K562 (cell line): ENCODE measurements at regions not wholly inside any gene's neighbourhood (a gene's known extent, or its start where the extent isn't known, plus 50 kb on each side); places are given as distances from the start of the nearest gene placed in this dataset.

Experiments used
- ATAC-seq: fragments of 200-7000 bp; cut with Tn5 transposase; 3 replicates; pipeline ENCODE4 v1.9.1; 2020; ENCODE audit warnings: moderate library complexity
- BruUV-seq: library from RNA; stranded (reverse); fragments of 400-500 nt; replicated peaks from 2 replicates; lab custom pipeline; 2021; lab: Mats Ljungman, UMichigan
- CTCF ChIA-PET: fragments of 300-600 bp; formaldehyde crosslinking; extraction: SDS; loops from one replicate; lab custom pipeline; 2021; ENCODE audit warnings: low intra/inter-chr PET ratio; lab: Yijun Ruan, JAX
- POLR2A ChIA-PET: fragments of 300-600, 350-650 bp; sonication (Branson Sonifier 250); formaldehyde crosslinking; extraction: SDS; loops from one replicate; lab custom pipeline; 2021; ENCODE audit warnings: antibody characterized with exemption, inconsistent platforms; lab: Yijun Ruan, JAX
- DNase-seq, 4 experiments: peaks; one replicate each; pipeline versions ENCODE4 v3.0.0 to v3.0.0-alpha.2; 2011 to 2018; ENCODE audit warnings: low spot score in 3 of 4, mixed read lengths in 3 of 4; ENCODE audit errors: extremely low read depth in 1 of 4
- FAIRE-seq: peaks from 2 replicates; lab custom pipeline; 2011; peaks lifted over from hg19 to GRCh38; lab: Jason Lieb, UNC
- H2AFZ ChIP-seq: 2 replicates; pipeline ENCODE4 v1.6.0; 2011; ENCODE audit warnings: low read depth, low read length, control low read depth, inconsistent platforms
- H3K27ac ChIP-seq: fragments of 200-600 bp; 3 replicates; pipeline ENCODE4 v1.8.0; 2011; ENCODE audit warnings: low read depth, mild to moderate bottlenecking, control low read depth, inconsistent platforms, low read length, moderate library complexity, mixed read lengths; ENCODE audit errors: extremely low read depth
- H3K27me3 ChIP-seq, 2 experiments: fragments of 300-600 bp in 1 of 2; 2 replicates in 1 of 2; 3 replicates in 1 of 2; pipeline versions ENCODE4 v1.6.0 to v1.8.0; 2011; ENCODE audit warnings: inconsistent platforms in 2 of 2, low read length in 2 of 2, mild to moderate bottlenecking in 1 of 2, mixed read lengths in 1 of 2, moderate library complexity in 1 of 2; ENCODE audit not compliant: control insufficient read depth in 2 of 2, insufficient read depth in 2 of 2
- H3K36me3 ChIP-seq: fragments of 300-600 bp; 3 replicates; pipeline ENCODE4 v1.8.0; 2011; ENCODE audit warnings: mild to moderate bottlenecking, low read length, inconsistent platforms; ENCODE audit not compliant: control insufficient read depth, insufficient read depth
- H3K4me1 ChIP-seq, 2 experiments: fragments of 200-600 bp in 1 of 2; replicated peaks in 1 of 2; 2 replicates in 1 of 2; 3 replicates in 1 of 2; pipeline versions ENCODE4 v1.5.1 to v1.8.0; 2011; ENCODE audit warnings: inconsistent platforms in 2 of 2, low read length in 2 of 2, mild to moderate bottlenecking in 1 of 2, mixed read lengths in 1 of 2, moderate library complexity in 1 of 2; ENCODE audit not compliant: control insufficient read depth in 2 of 2, insufficient read depth in 2 of 2
- H3K4me2 ChIP-seq: 2 replicates; pipeline ENCODE4 v1.6.1; 2011; ENCODE audit warnings: low read length, control low read depth, inconsistent platforms, mixed read lengths; ENCODE audit not compliant: insufficient read depth
- H3K4me3 ChIP-seq: fragments of 200-600 bp; sonication (generic), shearing (Covaris generic); 2 replicates; pipeline ENCODE4 v1.5.1; 2016; ENCODE audit warnings: control low read depth, inconsistent platforms
- H3K79me2 ChIP-seq: fragments of 200-600 bp; 3 replicates; pipeline ENCODE4 v1.8.0; 2011; ENCODE audit warnings: low read length, inconsistent platforms; ENCODE audit not compliant: control insufficient read depth, insufficient read depth
- H3K9ac ChIP-seq, 2 experiments: 2 replicates each; pipeline versions ENCODE4 v1.6.0 to v1.6.1; 2011; ENCODE audit warnings: low read depth in 2 of 2, low read length in 2 of 2, control low read depth in 1 of 2, inconsistent platforms in 1 of 2, mild to moderate bottlenecking in 1 of 2, mixed read lengths in 1 of 2; ENCODE audit not compliant: insufficient read depth in 1 of 2
- H3K9me1 ChIP-seq: one replicate; pipeline ENCODE4 v1.6.0; 2011; ENCODE audit warnings: inconsistent platforms, mild to moderate bottlenecking, low read length, moderate library complexity; ENCODE audit not compliant: control insufficient read depth, insufficient read depth
- H3K9me3 ChIP-seq: replicated peaks from 2 replicates; pipeline ENCODE4 v1.5.1; 2011; ENCODE audit warnings: low read depth, low read length, inconsistent platforms; ENCODE audit not compliant: control insufficient read depth, insufficient read depth
- H4K20me1 ChIP-seq: replicated peaks from 2 replicates; pipeline ENCODE4 v1.6.1; 2011; ENCODE audit warnings: low read length, inconsistent platforms, mixed read lengths; ENCODE audit not compliant: control insufficient read depth, insufficient read depth
- BCOR ChIP-seq: fragments of 450-650 bp; IDR thresholded peaks from 2 replicates; pipeline ENCODE4 v1.6.1; 2016
- BRF1 ChIP-seq: IDR thresholded peaks from 3 replicates; pipeline ENCODE4 v1.6.1; 2011; ENCODE audit warnings: borderline replicate concordance, mild to moderate bottlenecking; ENCODE audit not compliant: insufficient read length; ENCODE audit errors: extremely low read depth
- C11orf30 ChIP-seq: fragments of 450-650 bp; IDR thresholded peaks from 2 replicates; pipeline ENCODE4 v1.6.1; 2016; ENCODE audit warnings: low read depth, mild to moderate bottlenecking
- CHD1 ChIP-seq: fragments of 200-600 bp; sonication (generic); IDR thresholded peaks from one replicate; pipeline ENCODE4 v1.6.1; 2012; ENCODE audit warnings: mild to moderate bottlenecking, moderate library complexity, low read length, inconsistent platforms
- CREB3L1 ChIP-seq: fragments of 450-650 bp; IDR thresholded peaks from 2 replicates; pipeline ENCODE4 v1.6.1; 2014; ENCODE audit warnings: low read depth, mild to moderate bottlenecking, moderate library complexity, borderline replicate concordance
- CTBP1 ChIP-seq: fragments of 450-650 bp; IDR thresholded peaks from 2 replicates; pipeline ENCODE4 v1.6.1; 2016; ENCODE audit warnings: borderline replicate concordance
- ETV5 ChIP-seq: sonication (generic); formaldehyde crosslinking; IDR thresholded peaks from 2 replicates; pipeline ENCODE4 v1.4.0; 2020; ENCODE audit warnings: low read depth, mild to moderate bottlenecking, missing genetic modification reagents
- KDM5B ChIP-seq: fragments of 200-600 bp; sonication (generic); IDR thresholded peaks from 2 replicates; pipeline ENCODE4 v1.6.1; 2012; ENCODE audit warnings: low read depth, mild to moderate bottlenecking, moderate library complexity, low read length, control low read depth, inconsistent platforms; ENCODE audit not compliant: insufficient replicate concordance
- MXI1 ChIP-seq: IDR thresholded peaks from 2 replicates; pipeline ENCODE4 v1.6.1; 2011; ENCODE audit warnings: low read depth, mild to moderate bottlenecking, improper control_type of control experiment, low read length
- MYBL2 ChIP-seq, 2 experiments: fragments of 450-650 bp in 1 of 2; sonication (generic) in 1 of 2; formaldehyde crosslinking in 1 of 2; IDR thresholded peaks; 2 replicates each; pipeline versions ENCODE4 v1.6.1 to v1.8.1; 2017 to 2022; ENCODE audit warnings: borderline replicate concordance in 1 of 2, inconsistent platforms in 1 of 2, low read depth in 1 of 2, mild to moderate bottlenecking in 1 of 2, missing genetic modification reagents in 1 of 2, moderate library complexity in 1 of 2
- NFE2L1 ChIP-seq: fragments of 450-650 bp; IDR thresholded peaks from 2 replicates; pipeline ENCODE4 v1.6.1; 2016; ENCODE audit warnings: missing genetic modification characterization, low read depth, mild to moderate bottlenecking, missing compliant biosample characterization, moderate library complexity, borderline replicate concordance
- NUFIP1 ChIP-seq: fragments of 450-650 bp; IDR thresholded peaks from 2 replicates; pipeline ENCODE4 v1.6.1; 2018; ENCODE audit not compliant: partially characterized antibody
- PML ChIP-seq: IDR thresholded peaks from 2 replicates; pipeline ENCODE4 v1.6.1; 2012; ENCODE audit warnings: low read length, inconsistent platforms
- RBM34 ChIP-seq: fragments of 200-400 bp; formaldehyde crosslinking; IDR thresholded peaks from 2 replicates; pipeline ENCODE4 v1.6.1; 2018; ENCODE audit warnings: low read length, borderline replicate concordance; ENCODE audit not compliant: insufficient read depth
- SAFB ChIP-seq: fragments of 200-400 bp; formaldehyde crosslinking; IDR thresholded peaks from 2 replicates; pipeline ENCODE4 v1.6.1; 2017; ENCODE audit warnings: low read depth, low read length, borderline replicate concordance
- SMARCE1 ChIP-seq: fragments of 450-650 bp; IDR thresholded peaks from 2 replicates; pipeline ENCODE4 v1.7.1; 2016; ENCODE audit warnings: mild to moderate bottlenecking
- SREBF1 ChIP-seq: fragments of 150-350 bp; IDR thresholded peaks from 2 replicates; pipeline ENCODE4 v1.6.1; 2014; ENCODE audit warnings: antibody characterized with exemption, low read depth, low read length, borderline replicate concordance
- YY1 ChIP-seq, 3 experiments: IDR thresholded peaks; 2 replicates each; pipeline ENCODE4 v1.6.1; 2011; ENCODE audit warnings: low read length in 2 of 3, mild to moderate bottlenecking in 2 of 3, moderate library complexity in 2 of 3, borderline replicate concordance in 1 of 3, control low read depth in 1 of 3, low read depth in 1 of 3; ENCODE audit not compliant: insufficient read depth in 3 of 3, insufficient replicate concordance in 2 of 3, control insufficient read depth in 1 of 3, insufficient read length in 1 of 3; ENCODE audit errors: extremely low read depth in 1 of 3
- ZNF644 ChIP-seq: fragments of 200-800 bp; sonication (Bioruptor generic); IDR thresholded peaks from 2 replicates; pipeline ENCODE4 v1.6.1; 2016; ENCODE audit warnings: low read depth, missing genetic modification characterization, missing compliant biosample characterization
- WGBS: fragments of 100-300 bp; shearing (Covaris generic); methylation state at CpG from one replicate; pipeline ENCODE4 v1.1.6; 2016; ENCODE audit warnings: low coverage, mixed read lengths; ENCODE audit not compliant: insufficient coverage; ENCODE audit errors: missing lambda C conversion rate; 5-methylcytosine and 5-hydroxymethylcytosine counted together
- in situ Hi-C: fragments of 300-500 bp; cut with MboI; formaldehyde crosslinking; loops from 4 replicates; pipeline ENCODE4 v1.15.0; 2018; ENCODE audit warnings: inconsistent platforms, mixed read lengths
- intact Hi-C: fragments of 100-400 bp; cut with micrococcal nuclease; formaldehyde crosslinking; loops from 2 replicates; pipeline ENCODE4 v1.14.2; 2022

- no peaks in the 10 kb centered on the region for H3K79me2 ChIP-seq
- BruUV-seq: no TSS peak
- in situ Hi-C loops: no loop called here
These were observed 307.2 kb downstream of the HIVEP2 start for GRCh38 chr6:142637624-142638351.

GRCh38 chr6:142642651-142643050, 302.3 kb downstream of the HIVEP2 start:
- H3K4me2 ChIP-seq: no peak overlapping the region
- no peaks in the 10 kb centered on the region for H3K4me1 ChIP-seq
- ChIA-PET CTCF (no interaction called here), POLR2A (no interaction called here)
- no peak overlapping the region for H2AFZ ChIP-seq
- H3K79me2 ChIP-seq: no peaks in the 10 kb centered on the region
- no peak overlapping the region for H3K27ac ChIP-seq
- no TSS peak for BruUV-seq
- in situ Hi-C loops: no loop called here
- intact Hi-C loops: no loop called here
- DNase-seq (no peak), ATAC-seq (no peak), FAIRE-seq (no peak)
- H3K4me3 ChIP-seq: no peak overlapping the region
- H3K27me3 ChIP-seq: 0 out of 5 replicates have a peak, but pooled peaks cover 0 to 1% of the 10 kb centered on the region in 2 experiments
- 0% methylated on average over 1 of the region's 1 CpG for WGBS
- H3K9me3 ChIP-seq: no peaks in the 10 kb centered on the region
- H3K9ac ChIP-seq: no peak overlapping the region
- no peaks in the 10 kb centered on the region for H4K20me1 ChIP-seq
- H3K9me1 ChIP-seq: no peaks in the 10 kb centered on the region
- H3K36me3 ChIP-seq: no peaks in the 10 kb centered on the region
- TF ChIP-seq CTBP1 (no peak), MXI1 (no peak), YY1 (IDR thresholded peaks at IDR 0.05; ENCODE audit: borderline replicate concordance in 1 of 3, control insufficient read depth in 1 of 3, extremely low read depth in 1 of 3, insufficient read depth in 3 of 3, insufficient read length in 1 of 3, insufficient replicate concordance in 2 of 3, low read depth in 1 of 3, low read length in 2 of 3) (no peak), PML (no peak), BCOR (no peak), MYBL2 (IDR thresholded peaks at IDR 0.05; ENCODE audit: low read depth) (no peak), MYBL2 (CRISPR knock-in tag; IDR thresholded peaks at IDR 0.05; ENCODE audit: borderline replicate concordance) (no peak), KDM5B (no peak), CREB3L1 (no peak), SREBF1 (no peak)

More at GRCh38 chr6:142637624-142638351, 307.2 kb downstream of the HIVEP2 start:
- ATAC-seq (no peak), FAIRE-seq (no peak), DNase-seq (no peak)
- Histone ChIP-seq H3K9ac (no peak overlapping the region), H3K36me3 (no peaks in the 10 kb centered on the region), H2AFZ (no peak overlapping the region), H3K4me3 (no peak overlapping the region), H3K4me1 (no peaks in the 10 kb centered on the region), H3K9me3 (no peaks in the 10 kb centered on the region), H3K4me2 (no peak overlapping the region), H3K27me3 (no peaks in the 10 kb centered on the region), H4K20me1 (no peaks in the 10 kb centered on the region), H3K27ac (no peak overlapping the region), H3K9me1 (no peaks in the 10 kb centered on the region)
- ChIA-PET CTCF (no interaction called here), POLR2A (interaction anchor here (0.7 kb wide), 1 partner anchor 9 kb away, joined by 3 read pairs; no protein-coding TSS in a partner anchor)
- 0% methylated on average over 10 of the region's 10 CpGs for WGBS
- TF ChIP-seq C11orf30 (no peak), SMARCE1 (no peak), BRF1 (no peak), CHD1 (no peak), RBM34 (no peak), NFE2L1 (tag) (no peak), ETV5 (CRISPR knock-in tag) (no peak), NUFIP1 (no peak), SAFB (no peak), ZNF644 (tag) (no peak), CTBP1 (no peak)
- intact Hi-C loops: no loop called here
